Peyer's patch (tissue), 4 donors: ENCODE measurements at regions not wholly inside any gene's neighbourhood (a gene's known extent, or its start where the extent isn't known, plus 50 kb on each side); places are given as distances from the start of the nearest gene placed in this dataset.

ENCODE experiments used
- DNase-seq, 3 donors: peaks; one replicate each; pipeline ENCODE4 v3.0.0-alpha.2; 2017 to 2019
- H3K27ac ChIP-seq, 4 donors: fragments of 200-600 bp; sonication (generic); one replicate each; pipeline ENCODE4 v1.5.1; 2016 to 2019
- H3K27me3 ChIP-seq, 2 donors: fragments of 200-600 bp; sonication (generic); one replicate each; pipeline ENCODE4 v1.5.1; 2019
- H3K36me3 ChIP-seq, 3 donors: fragments of 200-600 bp; sonication (generic); one replicate each; pipeline ENCODE4 v1.5.1; 2016 to 2019
- H3K4me1 ChIP-seq, 4 donors: fragments of 200-600 bp; sonication (generic); one replicate each; pipeline ENCODE4 v1.5.1; 2016 to 2019
- H3K4me3 ChIP-seq, 4 donors: fragments of 200-600 bp; sonication (generic); 1 replicate in 3 of 4; 2 replicates in 1 of 4; pipeline ENCODE4 v1.5.1; 2016 to 2019; ENCODE audit warnings: mild to moderate bottlenecking in 1 of 4
- H3K9me3 ChIP-seq, 4 donors: fragments of 200-600 bp; sonication (generic); one replicate each; pipeline ENCODE4 v1.5.1; 2016 to 2019; ENCODE audit warnings: mild to moderate bottlenecking in 1 of 4
- POLR2A ChIP-seq, 2 donors: fragments of 450-650 bp; IDR thresholded peaks; one replicate each; pipeline ENCODE4 v1.5.1; 2017; ENCODE audit warnings: antibody characterized with exemption in 2 of 2, mild to moderate bottlenecking in 2 of 2, moderate library complexity in 2 of 2
- TF ChIP-seq, protein P1 (sequence below), 6 experiments: fragments of 450-650 bp in 4 of 6; fragments of 200-600 bp in 2 of 6; sonication (generic) in 1 of 6; IDR thresholded peaks; one replicate each; pipeline ENCODE4 v1.5.1; 2017 to 2019; ENCODE audit warnings: antibody characterized with exemption in 6 of 6, mild to moderate bottlenecking in 3 of 6, moderate library complexity in 1 of 6

GRCh38 chr3:104279617-104280016 is 1087.1 kb upstream of the ALCAM start:
- Histone ChIP-seq H3K4me3 (no peak overlapping the region), H3K36me3 (no peaks in the 10 kb centered on the region), H3K9me3 (peaks cover 0 to 21% (median 0%) of the 10 kb centered on the region in 4 donors), H3K27ac (no peak overlapping the region), H3K4me1 (no peaks in the 10 kb centered on the region), H3K27me3 (no peaks in the 10 kb centered on the region)
- DNase-seq = no peak
- TF ChIP-seq, protein P1, sequence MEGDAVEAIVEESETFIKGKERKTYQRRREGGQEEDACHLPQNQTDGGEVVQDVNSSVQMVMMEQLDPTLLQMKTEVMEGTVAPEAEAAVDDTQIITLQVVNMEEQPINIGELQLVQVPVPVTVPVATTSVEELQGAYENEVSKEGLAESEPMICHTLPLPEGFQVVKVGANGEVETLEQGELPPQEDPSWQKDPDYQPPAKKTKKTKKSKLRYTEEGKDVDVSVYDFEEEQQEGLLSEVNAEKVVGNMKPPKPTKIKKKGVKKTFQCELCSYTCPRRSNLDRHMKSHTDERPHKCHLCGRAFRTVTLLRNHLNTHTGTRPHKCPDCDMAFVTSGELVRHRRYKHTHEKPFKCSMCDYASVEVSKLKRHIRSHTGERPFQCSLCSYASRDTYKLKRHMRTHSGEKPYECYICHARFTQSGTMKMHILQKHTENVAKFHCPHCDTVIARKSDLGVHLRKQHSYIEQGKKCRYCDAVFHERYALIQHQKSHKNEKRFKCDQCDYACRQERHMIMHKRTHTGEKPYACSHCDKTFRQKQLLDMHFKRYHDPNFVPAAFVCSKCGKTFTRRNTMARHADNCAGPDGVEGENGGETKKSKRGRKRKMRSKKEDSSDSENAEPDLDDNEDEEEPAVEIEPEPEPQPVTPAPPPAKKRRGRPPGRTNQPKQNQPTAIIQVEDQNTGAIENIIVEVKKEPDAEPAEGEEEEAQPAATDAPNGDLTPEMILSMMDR (IDR thresholded peaks at IDR 0.05) = no peak
- no peak for TF ChIP-seq POLR2A (IDR thresholded peaks at IDR 0.05)

DNA sequence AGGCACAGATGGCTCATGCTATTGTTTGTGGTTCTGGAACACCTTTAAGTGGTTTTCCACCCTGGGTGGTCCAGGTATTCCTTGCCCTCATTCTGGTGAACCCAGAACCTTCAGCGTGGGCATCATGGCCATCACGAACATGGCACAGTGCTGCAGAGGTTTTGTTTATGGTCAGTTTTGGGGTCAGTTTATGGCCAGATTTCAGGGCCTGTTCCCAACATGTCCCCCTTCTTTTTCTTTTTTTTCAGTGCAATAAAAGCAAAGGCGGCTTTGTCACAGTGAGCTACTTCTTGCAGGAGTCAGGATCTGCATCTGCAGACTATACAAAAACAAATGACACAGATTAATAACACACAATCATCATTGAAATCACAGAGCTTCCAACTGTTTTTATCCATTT is 1085.0 kb upstream of the ALCAM start:
- H3K9me3 ChIP-seq = peaks cover 0 to 21% (median 0%) of the 10 kb centered on the region in 4 donors

DNA sequence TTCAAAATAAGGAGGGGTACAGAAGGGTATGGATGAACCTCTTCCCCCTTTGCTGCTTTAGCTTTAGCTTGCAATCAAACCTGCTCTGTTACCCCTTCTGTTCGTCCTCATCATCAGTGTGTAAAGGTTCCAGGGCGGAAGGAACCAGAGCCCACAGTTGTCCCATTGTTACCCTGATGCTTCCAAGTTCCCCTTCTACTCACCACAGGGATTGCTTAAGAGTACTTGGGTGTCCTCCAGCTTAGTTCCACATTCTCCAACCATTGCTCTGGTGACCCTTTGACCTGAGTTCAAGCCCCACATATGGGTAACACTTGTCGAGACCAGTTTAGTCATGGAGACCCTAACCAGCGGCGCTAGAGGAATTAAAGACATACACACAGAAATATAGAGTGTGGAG is 1080.1 kb upstream of the ALCAM start:
- DNase-seq = no peak
- TF ChIP-seq, protein P1 (IDR thresholded peaks at IDR 0.05) = no peak
- no peak for TF ChIP-seq POLR2A (IDR thresholded peaks at IDR 0.05)
- H3K27ac ChIP-seq = no peak overlapping the region
- no peaks in the 10 kb centered on the region for H3K36me3 ChIP-seq
- no peaks in the 10 kb centered on the region for H3K4me1 ChIP-seq
- no peaks in the 10 kb centered on the region for H3K27me3 ChIP-seq
- H3K4me3 ChIP-seq = no peak overlapping the region
- peaks cover 0 to 7% (median 0%) of the 10 kb centered on the region in 4 donors for H3K9me3 ChIP-seq

More for the DNA sequence above, 1085.0 kb upstream of the ALCAM start:
- Histone ChIP-seq H3K4me1 (no peaks in the 10 kb centered on the region), H3K27ac (no peak overlapping the region), H3K36me3 (no peaks in the 10 kb centered on the region), H3K27me3 (no peaks in the 10 kb centered on the region), H3K4me3 (no peak overlapping the region)
- TF ChIP-seq, protein P1 (IDR thresholded peaks at IDR 0.05) = no peak
- no peak for TF ChIP-seq POLR2A (IDR thresholded peaks at IDR 0.05)
- DNase-seq = no peak

GRCh38 chr3:104291437-104291851 is 1075.3 kb upstream of the ALCAM start:
- no peak overlapping the region for H3K27ac ChIP-seq
- DNase-seq = no peak
- H3K36me3 ChIP-seq = no peaks in the 10 kb centered on the region
- H3K9me3 ChIP-seq = no peaks in the 10 kb centered on the region
- no peak for TF ChIP-seq POLR2A (IDR thresholded peaks at IDR 0.05)
- TF ChIP-seq, protein P1 (IDR thresholded peaks at IDR 0.05) = no peak
- H3K4me3 ChIP-seq = peak overlapping the region in 3 of 4 donors; percentile 2 to 10 (median 7)
- H3K27me3 ChIP-seq = no peaks in the 10 kb centered on the region
- H3K4me1 ChIP-seq = no peaks in the 10 kb centered on the region

GRCh38 chr3:104291878-104292277 is 1074.8 kb upstream of the ALCAM start:
- Histone ChIP-seq H3K36me3 (no peaks in the 10 kb centered on the region), H3K9me3 (no peaks in the 10 kb centered on the region), H3K4me3 (peak overlapping the region in 3 of 4 donors; percentile 2 to 10 (median 7)), H3K27ac (no peak overlapping the region), H3K4me1 (no peaks in the 10 kb centered on the region), H3K27me3 (no peaks in the 10 kb centered on the region)
- no peak for DNase-seq
- TF ChIP-seq, protein P1 (IDR thresholded peaks at IDR 0.05) = no peak
- TF ChIP-seq POLR2A (IDR thresholded peaks at IDR 0.05) = no peak

DNA sequence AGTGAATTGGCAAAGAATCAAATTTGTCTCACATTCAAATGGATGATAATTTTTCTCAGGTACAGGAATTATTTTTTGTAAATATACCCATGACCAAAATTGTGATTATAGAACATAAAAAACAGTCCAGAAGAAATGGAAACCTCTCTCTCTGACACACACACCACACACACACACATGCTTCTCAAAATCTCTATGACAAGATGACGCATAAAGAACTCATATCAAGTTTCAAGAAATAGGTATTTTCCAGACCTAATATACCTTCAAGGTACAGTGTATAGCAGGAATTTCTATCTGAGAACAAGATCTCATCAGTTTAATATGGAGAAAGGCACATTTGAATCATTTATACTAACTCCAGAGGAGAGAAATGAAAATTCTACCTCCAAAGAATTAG is 1069.1 kb upstream of the ALCAM start:
- Histone ChIP-seq H3K27ac (no peak overlapping the region), H3K36me3 (no peaks in the 10 kb centered on the region), H3K4me3 (no peak overlapping the region), H3K27me3 (no peaks in the 10 kb centered on the region), H3K9me3 (no peaks in the 10 kb centered on the region), H3K4me1 (no peaks in the 10 kb centered on the region)
- TF ChIP-seq, protein P1 (IDR thresholded peaks at IDR 0.05) = no peak
- TF ChIP-seq POLR2A (IDR thresholded peaks at IDR 0.05) = no peak
- DNase-seq = no peak
